ENCODE measurements at regions not wholly inside any gene's neighbourhood (a gene's known extent, or its start where the extent isn't known, plus 50 kb on each side); places are given as distances from the start of the nearest gene placed in this dataset.

DNA sequence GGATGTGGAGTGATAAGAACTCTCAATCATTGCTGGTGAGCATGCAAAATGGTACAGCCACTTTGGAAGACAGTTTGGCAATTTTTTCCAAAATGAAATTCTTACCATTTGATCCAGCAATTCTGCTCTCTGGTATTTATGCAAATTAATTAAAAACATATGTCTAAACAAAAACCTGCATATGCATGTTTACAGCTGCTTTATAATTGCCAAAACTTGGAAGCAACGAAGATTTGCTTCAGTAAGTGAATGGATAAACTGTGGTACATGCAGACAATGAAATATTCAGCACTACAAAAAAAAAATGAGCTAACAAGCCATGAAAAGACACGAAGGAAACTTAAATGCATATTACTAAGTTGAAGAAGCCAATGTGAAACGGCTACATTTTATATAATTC lies 55.5 kb upstream of the SMLR1 start:
- Histone ChIP-seq H2BK5ac (ENCODE audit: low read length) (no peak overlapping the region), H3K4me2 (ENCODE audit: insufficient read depth, low read length, poor library complexity, severe bottlenecking) (no peak overlapping the region), H4K91ac (ENCODE audit: low read depth, low read length, poor library complexity) (no peak overlapping the region), H3K79me1 (ENCODE audit: low read depth, low read length) (no peaks in the 10 kb centered on the region), H3K9ac (ENCODE audit: low read depth, low read length, poor library complexity) (no peak overlapping the region), H2AFZ (ENCODE audit: low read length) (no peak overlapping the region), H2BK15ac (ENCODE audit: low read length) (no peak overlapping the region), H3K4me1 (ENCODE audit: control insufficient read depth in 2 of 2, insufficient read depth in 1 of 2, low read depth in 1 of 2, low read length in 2 of 2) (no peaks in the 10 kb centered on the region), H2AK5ac (ENCODE audit: low read depth, low read length) (no peak overlapping the region), H2BK120ac (ENCODE audit: low read depth, low read length) (no peak overlapping the region), H3K18ac (ENCODE audit: low read length) (no peak overlapping the region), H3K23ac (ENCODE audit: low read depth, low read length, poor library complexity) (no peak overlapping the region), H3K9me3 (replicated peaks in 1 of 2; ENCODE audit: control insufficient read depth in 2 of 2, insufficient read depth in 1 of 2, low read depth in 1 of 2, low read length in 2 of 2) (no peaks in the 10 kb centered on the region), H3K14ac (ENCODE audit: low read length) (no peak overlapping the region), H3K27ac (replicated peaks; ENCODE audit: low read length) (no peak overlapping the region), H3K27me3 (ENCODE audit: control insufficient read depth in 3 of 3, insufficient read depth in 3 of 3, low read depth in 1 of 3, low read length in 3 of 3) (no peaks in the 10 kb centered on the region), H3K36me3 (replicated peaks in 1 of 2; ENCODE audit: control insufficient read depth in 2 of 2, insufficient read depth in 2 of 2, low read length in 2 of 2) (no peaks in the 10 kb centered on the region), H3K4me3 (ENCODE audit: low read length in 2 of 2) (no peak overlapping the region), H4K8ac (ENCODE audit: low read depth, low read length) (no peak overlapping the region), H2BK12ac (ENCODE audit: low read length) (no peak overlapping the region), H3K4ac (ENCODE audit: low read length) (no peak overlapping the region)
- no CpG with 5 or more reads among the region's 3 CpGs for WGBS, 2 donors (ENCODE audit: extremely low coverage in 2 of 2, insufficient read length in 2 of 2, insufficient replicate concordance in 1 of 2)
- DNase-seq (ENCODE audit: low spot score), result no peak

DNA sequence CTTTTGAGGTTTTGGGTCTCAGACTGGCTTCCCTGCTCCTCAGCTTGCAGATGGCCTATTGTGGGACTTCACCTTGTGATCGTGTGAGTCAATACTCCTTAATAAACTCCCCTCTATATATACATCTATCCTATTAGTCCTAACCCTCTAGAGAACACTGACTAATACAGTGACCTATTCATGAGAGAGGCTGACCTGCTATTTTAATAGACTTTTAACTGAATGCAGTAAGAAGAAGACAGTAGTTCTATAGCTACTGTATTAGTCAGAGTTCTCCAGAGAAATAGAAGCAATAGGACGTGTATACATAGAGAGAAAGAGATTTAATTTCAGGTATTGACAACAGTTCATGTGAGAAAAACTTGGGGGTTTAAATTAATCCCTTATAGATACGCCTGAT lies 53.3 kb upstream of the SMLR1 start:
- Histone ChIP-seq H3K23ac (ENCODE audit: low read depth, low read length, poor library complexity) (no peak overlapping the region), H2BK5ac (ENCODE audit: low read length) (no peak overlapping the region), H3K4ac (ENCODE audit: low read length) (no peak overlapping the region), H3K14ac (ENCODE audit: low read length) (no peak overlapping the region), H3K4me2 (ENCODE audit: insufficient read depth, low read length, poor library complexity, severe bottlenecking) (no peak overlapping the region), H2AK5ac (ENCODE audit: low read depth, low read length) (no peak overlapping the region), H3K4me1 (ENCODE audit: control insufficient read depth in 2 of 2, insufficient read depth in 1 of 2, low read depth in 1 of 2, low read length in 2 of 2) (no peaks in the 10 kb centered on the region), H3K4me3 (ENCODE audit: low read length in 2 of 2) (no peak overlapping the region), H2BK120ac (ENCODE audit: low read depth, low read length) (no peak overlapping the region), H3K9ac (ENCODE audit: low read depth, low read length, poor library complexity) (no peak overlapping the region), H3K27me3 (ENCODE audit: control insufficient read depth in 3 of 3, insufficient read depth in 3 of 3, low read depth in 1 of 3, low read length in 3 of 3) (no peaks in the 10 kb centered on the region), H3K27ac (replicated peaks; ENCODE audit: low read length) (no peak overlapping the region), H2BK15ac (ENCODE audit: low read length) (no peak overlapping the region), H2BK12ac (ENCODE audit: low read length) (no peak overlapping the region), H3K18ac (ENCODE audit: low read length) (no peak overlapping the region), H3K79me1 (ENCODE audit: low read depth, low read length) (no peaks in the 10 kb centered on the region), H4K8ac (ENCODE audit: low read depth, low read length) (no peak overlapping the region), H2AFZ (ENCODE audit: low read length) (no peak overlapping the region), H3K9me3 (replicated peaks in 1 of 2; ENCODE audit: control insufficient read depth in 2 of 2, insufficient read depth in 1 of 2, low read depth in 1 of 2, low read length in 2 of 2) (no peaks in the 10 kb centered on the region), H4K91ac (ENCODE audit: low read depth, low read length, poor library complexity) (no peak overlapping the region), H3K36me3 (replicated peaks in 1 of 2; ENCODE audit: control insufficient read depth in 2 of 2, insufficient read depth in 2 of 2, low read length in 2 of 2) (no peaks in the 10 kb centered on the region)
- DNase-seq (ENCODE audit: low spot score), result no peak
- no CpG with 5 or more reads among the region's 3 CpGs for WGBS, 2 donors (ENCODE audit: extremely low coverage in 2 of 2, insufficient read length in 2 of 2, insufficient replicate concordance in 1 of 2)

DNA sequence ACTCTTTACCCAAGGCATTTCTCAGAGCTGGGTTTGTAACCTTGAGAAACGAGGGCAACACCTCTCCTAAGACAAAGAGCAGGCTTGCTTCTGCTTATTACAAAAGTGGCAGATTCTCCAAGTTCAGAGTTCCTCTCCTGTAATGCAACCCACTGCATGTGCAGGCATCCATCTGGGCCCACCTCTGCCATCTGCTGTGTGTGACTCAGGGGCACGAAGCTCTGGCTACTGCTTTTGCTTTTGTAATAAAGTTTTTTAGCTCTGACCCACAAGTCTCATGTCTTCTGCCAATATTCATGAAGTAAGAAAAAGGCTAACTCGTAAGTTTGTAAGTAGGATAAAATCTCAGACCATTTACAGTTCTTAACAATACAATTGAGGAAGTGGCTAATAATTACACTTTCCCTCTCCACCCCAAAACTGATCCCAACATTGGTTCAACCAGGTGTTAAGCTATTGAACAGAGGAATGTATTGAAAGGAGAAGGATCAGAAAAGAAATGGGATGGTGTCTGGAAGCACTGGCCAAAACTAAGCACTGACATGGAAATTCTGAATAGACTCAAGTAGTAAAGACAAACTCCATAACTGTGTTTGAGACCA lies 51.7 kb upstream of the SMLR1 start:
- no CpG with 5 or more reads among the region's 3 CpGs for WGBS, 2 donors (ENCODE audit: extremely low coverage in 2 of 2, insufficient read length in 2 of 2, insufficient replicate concordance in 1 of 2)
- H3K27me3 ChIP-seq (ENCODE audit: control insufficient read depth in 3 of 3, insufficient read depth in 3 of 3, low read depth in 1 of 3, low read length in 3 of 3), result no peaks in the 10 kb centered on the region

DNA sequence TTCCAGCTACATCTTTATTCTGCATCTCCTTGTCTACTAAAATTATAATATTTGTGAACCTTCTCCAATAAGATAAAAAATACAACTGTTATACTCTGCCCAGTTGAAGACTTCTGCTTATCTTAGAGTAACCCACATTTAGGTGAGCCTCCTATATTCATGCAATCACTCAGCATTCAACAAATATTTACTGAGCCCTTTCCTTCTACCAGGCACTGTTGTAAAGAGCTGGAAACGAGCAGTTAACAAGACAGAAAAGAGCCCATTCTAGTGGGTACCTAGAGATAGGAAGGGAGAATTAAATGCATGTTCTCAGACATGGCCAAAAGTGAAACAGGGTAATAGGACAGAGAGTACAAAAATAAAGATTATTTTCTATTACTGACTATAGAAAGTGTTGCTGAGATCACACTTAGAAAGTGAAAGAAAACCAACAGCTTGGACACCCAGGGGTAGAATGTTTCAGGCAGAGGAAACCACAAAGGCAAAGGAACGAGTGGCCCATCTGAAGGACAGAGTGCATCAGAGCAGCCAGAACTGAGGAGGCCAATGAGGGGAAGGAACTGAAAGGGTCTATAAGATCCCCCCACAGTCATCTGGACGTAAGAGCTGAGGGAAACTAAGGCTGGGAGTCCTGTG lies 50.8 kb upstream of the SMLR1 start:
- no peak overlapping the region for H3K23ac ChIP-seq (ENCODE audit: low read depth, low read length, poor library complexity)
- no peak overlapping the region for H3K18ac ChIP-seq (ENCODE audit: low read length)
- H2BK12ac ChIP-seq (ENCODE audit: low read length), result no peak overlapping the region

More for the DNA sequence above, 51.7 kb upstream of the SMLR1 start:
- Histone ChIP-seq H3K79me1 (ENCODE audit: low read depth, low read length) (no peaks in the 10 kb centered on the region), H4K91ac (ENCODE audit: low read depth, low read length, poor library complexity) (no peak overlapping the region), H2BK12ac (ENCODE audit: low read length) (no peak overlapping the region), H2BK120ac (ENCODE audit: low read depth, low read length) (no peak overlapping the region), H3K9me3 (replicated peaks in 1 of 2; ENCODE audit: control insufficient read depth in 2 of 2, insufficient read depth in 1 of 2, low read depth in 1 of 2, low read length in 2 of 2) (no peaks in the 10 kb centered on the region), H3K27ac (replicated peaks; ENCODE audit: low read length) (no peak overlapping the region), H4K8ac (ENCODE audit: low read depth, low read length) (no peak overlapping the region), H3K4me1 (ENCODE audit: control insufficient read depth in 2 of 2, insufficient read depth in 1 of 2, low read depth in 1 of 2, low read length in 2 of 2) (no peaks in the 10 kb centered on the region), H3K18ac (ENCODE audit: low read length) (no peak overlapping the region), H3K14ac (ENCODE audit: low read length) (no peak overlapping the region), H3K4me2 (ENCODE audit: insufficient read depth, low read length, poor library complexity, severe bottlenecking) (no peak overlapping the region), H2BK5ac (ENCODE audit: low read length) (no peak overlapping the region), H3K36me3 (replicated peaks in 1 of 2; ENCODE audit: control insufficient read depth in 2 of 2, insufficient read depth in 2 of 2, low read length in 2 of 2) (no peaks in the 10 kb centered on the region), H2AFZ (ENCODE audit: low read length) (no peak overlapping the region), H2BK15ac (ENCODE audit: low read length) (no peak overlapping the region), H3K4ac (ENCODE audit: low read length) (no peak overlapping the region), H2AK5ac (ENCODE audit: low read depth, low read length) (no peak overlapping the region), H3K23ac (ENCODE audit: low read depth, low read length, poor library complexity) (no peak overlapping the region), H3K4me3 (ENCODE audit: low read length in 2 of 2) (no peak overlapping the region), H3K9ac (ENCODE audit: low read depth, low read length, poor library complexity) (no peak overlapping the region)
- no peak for DNase-seq (ENCODE audit: low spot score)

More for the DNA sequence above, 50.8 kb upstream of the SMLR1 start:
- Histone ChIP-seq H4K8ac (ENCODE audit: low read depth, low read length) (no peak overlapping the region), H3K4me2 (ENCODE audit: insufficient read depth, low read length, poor library complexity, severe bottlenecking) (no peak overlapping the region), H3K27ac (replicated peaks; ENCODE audit: low read length) (no peak overlapping the region), H4K91ac (ENCODE audit: low read depth, low read length, poor library complexity) (no peak overlapping the region), H3K4me3 (ENCODE audit: low read length in 2 of 2) (no peak overlapping the region), H3K79me1 (ENCODE audit: low read depth, low read length) (no peaks in the 10 kb centered on the region), H3K4me1 (ENCODE audit: control insufficient read depth in 2 of 2, insufficient read depth in 1 of 2, low read depth in 1 of 2, low read length in 2 of 2) (no peaks in the 10 kb centered on the region), H3K9me3 (replicated peaks in 1 of 2; ENCODE audit: control insufficient read depth in 2 of 2, insufficient read depth in 1 of 2, low read depth in 1 of 2, low read length in 2 of 2) (no peaks in the 10 kb centered on the region), H2AFZ (ENCODE audit: low read length) (no peak overlapping the region), H3K14ac (ENCODE audit: low read length) (no peak overlapping the region), H2BK120ac (ENCODE audit: low read depth, low read length) (no peak overlapping the region), H3K9ac (ENCODE audit: low read depth, low read length, poor library complexity) (no peak overlapping the region), H3K36me3 (replicated peaks in 1 of 2; ENCODE audit: control insufficient read depth in 2 of 2, insufficient read depth in 2 of 2, low read length in 2 of 2) (no peaks in the 10 kb centered on the region), H3K27me3 (ENCODE audit: control insufficient read depth in 3 of 3, insufficient read depth in 3 of 3, low read depth in 1 of 3, low read length in 3 of 3) (no peaks in the 10 kb centered on the region), H3K4ac (ENCODE audit: low read length) (no peak overlapping the region), H2AK5ac (ENCODE audit: low read depth, low read length) (no peak overlapping the region), H2BK15ac (ENCODE audit: low read length) (no peak overlapping the region), H2BK5ac (ENCODE audit: low read length) (no peak overlapping the region)
- WGBS, 2 donors (ENCODE audit: extremely low coverage in 2 of 2, insufficient read length in 2 of 2, insufficient replicate concordance in 1 of 2), result no CpG with 5 or more reads among the region's 3 CpGs
- DNase-seq (ENCODE audit: low spot score), result no peak
